ENCODE measurements at regions not wholly inside any gene's neighbourhood (a gene's known extent, or its start where the extent isn't known, plus 50 kb on each side); places are given as distances from the start of the nearest gene placed in this dataset.

- no peaks in the 10 kb centered on the region for H3K27me3 ChIP-seq (ENCODE audit: control insufficient read depth in 3 of 3, insufficient read depth in 3 of 3, low read length in 2 of 3)
- no peak overlapping the region for H3K27ac ChIP-seq (ENCODE audit: low read depth in 1 of 2, low read length in 1 of 2)
- TF ChIP-seq CTCF (IDR thresholded peaks at IDR 0.05; ENCODE audit: control extremely low read depth, extremely low read depth), result no peak
- 71 to 83% methylated on average over 4 of the region's 4 CpGs for WGBS, 2 donors
- no peaks in the 10 kb centered on the region for H3K36me3 ChIP-seq (ENCODE audit: control insufficient read depth in 4 of 4, insufficient read depth in 4 of 4, low read length in 4 of 4)
- no peak for ATAC-seq (ENCODE audit: insufficient read depth, low FRiP score)
- no peak overlapping the region for H3K4me3 ChIP-seq
- DNase-seq, result no peak
- no peak overlapping the region for H3K9ac ChIP-seq (ENCODE audit: insufficient read depth in 1 of 2, low read length in 2 of 2)
- H3K9me3 ChIP-seq (ENCODE audit: control insufficient read depth in 4 of 4, insufficient read depth in 3 of 4, low read length in 3 of 4), result no peaks in the 10 kb centered on the region
- no peaks in the 10 kb centered on the region for H3K4me1 ChIP-seq (ENCODE audit: control insufficient read depth in 5 of 5, insufficient read depth in 5 of 5, low read length in 5 of 5)
These were observed 52.0 kb upstream of the NTRK2 start for GRCh38 chr9:84617411-84618029.

Measured in lung (tissue), 11 donors.